K562 (cell line): ENCODE measurements at regions not wholly inside any gene's neighbourhood (a gene's known extent, or its start where the extent isn't known, plus 50 kb on each side); places are given as distances from the start of the nearest gene placed in this dataset.

ENCODE experiments used
- CEBPB ChIP-seq: fragments of 450-650 bp; IDR thresholded peaks from 2 replicates; pipeline ENCODE4 v1.6.1; 2016; ENCODE audit warnings: missing genetic modification characterization, missing compliant biosample characterization
- TF ChIP-seq, protein P1 (sequence below): fragments of 200-600 bp; sonication (generic); IDR thresholded peaks from one replicate; pipeline ENCODE4 v1.6.1; 2012; ENCODE audit warnings: mild to moderate bottlenecking, low read depth, low read length, inconsistent platforms

DNA sequence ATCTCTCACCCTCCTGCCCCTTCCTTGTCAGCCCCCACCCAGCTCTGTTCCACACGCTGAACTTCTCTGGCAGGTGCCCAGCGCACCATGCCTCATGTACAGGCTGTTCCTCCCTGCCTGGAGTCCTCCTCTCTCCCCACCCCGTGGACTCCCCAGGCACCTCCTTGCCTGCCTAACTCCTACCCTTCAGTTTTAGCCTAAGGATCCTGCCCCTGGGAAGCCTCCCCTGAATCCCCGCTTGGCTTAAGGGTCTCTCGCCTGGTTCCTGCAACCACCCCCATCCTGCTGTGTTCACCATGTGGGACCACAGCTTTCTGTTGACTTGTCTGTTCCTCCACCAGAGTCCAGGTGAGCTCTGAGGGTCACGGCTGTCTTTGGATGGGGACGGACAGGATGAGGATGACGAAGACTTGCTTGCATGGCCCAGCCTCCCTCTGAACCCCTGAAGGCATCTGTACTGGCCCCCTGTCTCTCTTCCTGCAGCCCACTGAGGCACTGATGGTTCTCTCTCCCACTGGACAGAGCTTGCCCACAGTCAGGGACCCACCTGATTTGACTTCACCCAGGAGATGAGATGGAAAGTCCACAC lies 153.2 kb upstream of the C1orf174 start (continued):
- TF ChIP-seq, protein P1, sequence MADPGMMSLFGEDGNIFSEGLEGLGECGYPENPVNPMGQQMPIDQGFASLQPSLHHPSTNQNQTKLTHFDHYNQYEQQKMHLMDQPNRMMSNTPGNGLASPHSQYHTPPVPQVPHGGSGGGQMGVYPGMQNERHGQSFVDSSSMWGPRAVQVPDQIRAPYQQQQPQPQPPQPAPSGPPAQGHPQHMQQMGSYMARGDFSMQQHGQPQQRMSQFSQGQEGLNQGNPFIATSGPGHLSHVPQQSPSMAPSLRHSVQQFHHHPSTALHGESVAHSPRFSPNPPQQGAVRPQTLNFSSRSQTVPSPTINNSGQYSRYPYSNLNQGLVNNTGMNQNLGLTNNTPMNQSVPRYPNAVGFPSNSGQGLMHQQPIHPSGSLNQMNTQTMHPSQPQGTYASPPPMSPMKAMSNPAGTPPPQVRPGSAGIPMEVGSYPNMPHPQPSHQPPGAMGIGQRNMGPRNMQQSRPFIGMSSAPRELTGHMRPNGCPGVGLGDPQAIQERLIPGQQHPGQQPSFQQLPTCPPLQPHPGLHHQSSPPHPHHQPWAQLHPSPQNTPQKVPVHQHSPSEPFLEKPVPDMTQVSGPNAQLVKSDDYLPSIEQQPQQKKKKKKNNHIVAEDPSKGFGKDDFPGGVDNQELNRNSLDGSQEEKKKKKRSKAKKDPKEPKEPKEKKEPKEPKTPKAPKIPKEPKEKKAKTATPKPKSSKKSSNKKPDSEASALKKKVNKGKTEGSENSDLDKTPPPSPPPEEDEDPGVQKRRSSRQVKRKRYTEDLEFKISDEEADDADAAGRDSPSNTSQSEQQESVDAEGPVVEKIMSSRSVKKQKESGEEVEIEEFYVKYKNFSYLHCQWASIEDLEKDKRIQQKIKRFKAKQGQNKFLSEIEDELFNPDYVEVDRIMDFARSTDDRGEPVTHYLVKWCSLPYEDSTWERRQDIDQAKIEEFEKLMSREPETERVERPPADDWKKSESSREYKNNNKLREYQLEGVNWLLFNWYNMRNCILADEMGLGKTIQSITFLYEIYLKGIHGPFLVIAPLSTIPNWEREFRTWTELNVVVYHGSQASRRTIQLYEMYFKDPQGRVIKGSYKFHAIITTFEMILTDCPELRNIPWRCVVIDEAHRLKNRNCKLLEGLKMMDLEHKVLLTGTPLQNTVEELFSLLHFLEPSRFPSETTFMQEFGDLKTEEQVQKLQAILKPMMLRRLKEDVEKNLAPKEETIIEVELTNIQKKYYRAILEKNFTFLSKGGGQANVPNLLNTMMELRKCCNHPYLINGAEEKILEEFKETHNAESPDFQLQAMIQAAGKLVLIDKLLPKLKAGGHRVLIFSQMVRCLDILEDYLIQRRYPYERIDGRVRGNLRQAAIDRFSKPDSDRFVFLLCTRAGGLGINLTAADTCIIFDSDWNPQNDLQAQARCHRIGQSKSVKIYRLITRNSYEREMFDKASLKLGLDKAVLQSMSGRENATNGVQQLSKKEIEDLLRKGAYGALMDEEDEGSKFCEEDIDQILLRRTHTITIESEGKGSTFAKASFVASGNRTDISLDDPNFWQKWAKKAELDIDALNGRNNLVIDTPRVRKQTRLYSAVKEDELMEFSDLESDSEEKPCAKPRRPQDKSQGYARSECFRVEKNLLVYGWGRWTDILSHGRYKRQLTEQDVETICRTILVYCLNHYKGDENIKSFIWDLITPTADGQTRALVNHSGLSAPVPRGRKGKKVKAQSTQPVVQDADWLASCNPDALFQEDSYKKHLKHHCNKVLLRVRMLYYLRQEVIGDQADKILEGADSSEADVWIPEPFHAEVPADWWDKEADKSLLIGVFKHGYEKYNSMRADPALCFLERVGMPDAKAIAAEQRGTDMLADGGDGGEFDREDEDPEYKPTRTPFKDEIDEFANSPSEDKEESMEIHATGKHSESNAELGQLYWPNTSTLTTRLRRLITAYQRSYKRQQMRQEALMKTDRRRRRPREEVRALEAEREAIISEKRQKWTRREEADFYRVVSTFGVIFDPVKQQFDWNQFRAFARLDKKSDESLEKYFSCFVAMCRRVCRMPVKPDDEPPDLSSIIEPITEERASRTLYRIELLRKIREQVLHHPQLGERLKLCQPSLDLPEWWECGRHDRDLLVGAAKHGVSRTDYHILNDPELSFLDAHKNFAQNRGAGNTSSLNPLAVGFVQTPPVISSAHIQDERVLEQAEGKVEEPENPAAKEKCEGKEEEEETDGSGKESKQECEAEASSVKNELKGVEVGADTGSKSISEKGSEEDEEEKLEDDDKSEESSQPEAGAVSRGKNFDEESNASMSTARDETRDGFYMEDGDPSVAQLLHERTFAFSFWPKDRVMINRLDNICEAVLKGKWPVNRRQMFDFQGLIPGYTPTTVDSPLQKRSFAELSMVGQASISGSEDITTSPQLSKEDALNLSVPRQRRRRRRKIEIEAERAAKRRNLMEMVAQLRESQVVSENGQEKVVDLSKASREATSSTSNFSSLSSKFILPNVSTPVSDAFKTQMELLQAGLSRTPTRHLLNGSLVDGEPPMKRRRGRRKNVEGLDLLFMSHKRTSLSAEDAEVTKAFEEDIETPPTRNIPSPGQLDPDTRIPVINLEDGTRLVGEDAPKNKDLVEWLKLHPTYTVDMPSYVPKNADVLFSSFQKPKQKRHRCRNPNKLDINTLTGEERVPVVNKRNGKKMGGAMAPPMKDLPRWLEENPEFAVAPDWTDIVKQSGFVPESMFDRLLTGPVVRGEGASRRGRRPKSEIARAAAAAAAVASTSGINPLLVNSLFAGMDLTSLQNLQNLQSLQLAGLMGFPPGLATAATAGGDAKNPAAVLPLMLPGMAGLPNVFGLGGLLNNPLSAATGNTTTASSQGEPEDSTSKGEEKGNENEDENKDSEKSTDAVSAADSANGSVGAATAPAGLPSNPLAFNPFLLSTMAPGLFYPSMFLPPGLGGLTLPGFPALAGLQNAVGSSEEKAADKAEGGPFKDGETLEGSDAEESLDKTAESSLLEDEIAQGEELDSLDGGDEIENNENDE = no peak
- no peak for TF ChIP-seq CEBPB (tag)
